PC-3 (cell line): ENCODE measurements at regions not wholly inside any gene's neighbourhood (a gene's known extent, or its start where the extent isn't known, plus 50 kb on each side); places are given as distances from the start of the nearest gene placed in this dataset.

Source experiments
- ATAC-seq: fragments of 200-7000 bp; cut with Tn5 transposase; 2 replicates; pipeline ENCODE4 v1.9.1; 2020; ENCODE audit warnings: mild to moderate bottlenecking, moderate library complexity
- BruUV-seq: library from RNA; stranded (reverse); fragments of 400-500 nt; replicated peaks from 2 replicates; lab custom pipeline; 2021; lab: Mats Ljungman, UMichigan
- CTCF ChIA-PET: fragments of 300-600 bp; sonication (Branson Sonifier 250); formaldehyde crosslinking; loops from one replicate; lab custom pipeline; 2022; ENCODE audit warnings: antibody characterized with exemption; lab: Charles Lee
- POLR2A ChIA-PET: fragments of 300-600 bp; sonication (Branson Sonifier 250); formaldehyde crosslinking; loops from one replicate; lab custom pipeline; 2022; ENCODE audit warnings: antibody characterized with exemption; ENCODE audit not compliant: unreplicated experiment; lab: Charles Lee
- DNase-seq: peaks from one replicate; pipeline ENCODE4 v3.0.0-alpha.2; 2015
- H2AFZ ChIP-seq: fragments of 300-600 bp; sonication (generic); 2 replicates; pipeline ENCODE4 v1.6.0; 2016; ENCODE audit warnings: antibody characterized with exemption, low read length
- H3F3A ChIP-seq: fragments of 300-600 bp; sonication (generic); one replicate; pipeline ENCODE4 v1.6.0; 2017; ENCODE audit warnings: antibody characterized with exemption, low read length, control low read depth, mild to moderate bottlenecking; ENCODE audit not compliant: unreplicated experiment
- H3K27ac ChIP-seq: fragments of 300-600 bp; sonication (generic); 2 replicates; pipeline ENCODE4 v1.5.1; 2016; ENCODE audit warnings: mild to moderate bottlenecking, low read length
- H3K27me3 ChIP-seq: fragments of 300-600 bp; sonication (generic); 2 replicates; pipeline ENCODE4 v1.6.1; 2016; ENCODE audit warnings: low read length, mixed read lengths
- H3K36me3 ChIP-seq: fragments of 300-600 bp; sonication (generic); 2 replicates; pipeline ENCODE4 v1.6.1; 2016; ENCODE audit warnings: low read depth, mixed run types, low read length, mixed read lengths
- H3K4me1 ChIP-seq: fragments of 300-600 bp; sonication (generic); 2 replicates; pipeline ENCODE4 v1.5.1; 2016; ENCODE audit warnings: low read length; ENCODE audit not compliant: insufficient read depth
- H3K4me2 ChIP-seq: fragments of 300-600 bp; sonication (generic); 2 replicates; pipeline ENCODE4 v1.6.0; 2016; ENCODE audit warnings: low read length
- H3K4me3 ChIP-seq: fragments of 300-600 bp; sonication (generic); 2 replicates; pipeline ENCODE4 v1.5.1; 2016; ENCODE audit warnings: mild to moderate bottlenecking, low read length, mixed read lengths
- H3K79me2 ChIP-seq: fragments of 300-600 bp; sonication (generic); 2 replicates; pipeline ENCODE4 v1.6.1; 2017; ENCODE audit warnings: low read length, mixed read lengths
- H3K9ac ChIP-seq: fragments of 300-600 bp; sonication (generic); 2 replicates; pipeline ENCODE4 v1.6.0; 2016; ENCODE audit warnings: mild to moderate bottlenecking, low read length
- H3K9me2 ChIP-seq: fragments of 300-600 bp; sonication (generic); replicated peaks from 2 replicates; pipeline ENCODE4 v1.6.1; 2016; ENCODE audit warnings: mixed run types, low read length, mixed read lengths
- H3K9me3 ChIP-seq: fragments of 300-600 bp; sonication (generic); 2 replicates; pipeline ENCODE4 v1.6.1; 2016; ENCODE audit warnings: low read length, mixed read lengths
- H4K20me1 ChIP-seq: fragments of 300-600 bp; sonication (generic); 2 replicates; pipeline ENCODE4 v1.6.1; 2016; ENCODE audit warnings: low read length, mixed read lengths
- EZH2 ChIP-seq: fragments of 300-600 bp; sonication (generic); IDR thresholded peaks from one replicate; pipeline ENCODE4 v1.6.1; 2017; ENCODE audit warnings: antibody characterized with exemption, mild to moderate bottlenecking, low read length; ENCODE audit not compliant: unreplicated experiment
- EZH2phosphoT487 ChIP-seq: fragments of 300-600 bp; sonication (generic); IDR thresholded peaks from 2 replicates; pipeline ENCODE4 v1.6.1; 2018; ENCODE audit warnings: mild to moderate bottlenecking, antibody characterized with exemption, low read length, borderline replicate concordance
- intact Hi-C: fragments of 100-400 bp; cut with micrococcal nuclease; formaldehyde crosslinking; loops from 2 replicates; pipeline ENCODE4 v1.9.0; 2023
- TF ChIP-seq, protein P1 (sequence below): fragments of 300-600 bp; sonication (generic); conservative IDR thresholded peaks from 2 replicates; pipeline ENCODE4 v1.5.1; 2017; ENCODE audit warnings: antibody characterized with exemption, low read depth, mild to moderate bottlenecking, low read length

DNA sequence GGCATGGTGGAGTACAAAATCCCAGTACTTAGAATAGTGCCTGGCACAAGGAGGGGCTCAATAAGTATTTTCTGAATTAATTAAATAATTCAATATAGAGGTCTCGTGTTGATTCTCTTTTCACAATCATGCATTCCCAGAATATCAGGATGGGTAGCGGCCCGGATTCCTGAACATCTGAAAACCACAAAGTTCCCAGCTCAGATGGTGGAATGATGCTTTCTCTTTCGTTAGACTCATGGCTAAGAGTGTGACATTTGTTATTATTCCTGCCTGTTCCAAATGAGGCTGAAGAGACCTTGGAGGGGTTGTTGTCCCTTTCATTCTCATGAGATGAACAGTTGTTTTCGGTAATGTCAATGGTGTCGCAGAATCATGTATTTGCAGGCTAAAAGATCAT is 95.4 kb upstream of the LIFR start:
- BruUV-seq = no TSS peak
- no peak for DNase-seq
- no peaks in the 10 kb centered on the region for H3K36me3 ChIP-seq
- H3K79me2 ChIP-seq = no peaks in the 10 kb centered on the region
- no peak overlapping the region for H3K9ac ChIP-seq
- no peaks in the 10 kb centered on the region for H4K20me1 ChIP-seq
- no peak for ATAC-seq
- H3K9me2 ChIP-seq = 0 out of 2 replicates have a peak, but pooled peaks cover 3% of the 10 kb centered on the region
- TF ChIP-seq EZH2 (no peak), EZH2phosphoT487 (no peak)
- TF ChIP-seq, protein P1, sequence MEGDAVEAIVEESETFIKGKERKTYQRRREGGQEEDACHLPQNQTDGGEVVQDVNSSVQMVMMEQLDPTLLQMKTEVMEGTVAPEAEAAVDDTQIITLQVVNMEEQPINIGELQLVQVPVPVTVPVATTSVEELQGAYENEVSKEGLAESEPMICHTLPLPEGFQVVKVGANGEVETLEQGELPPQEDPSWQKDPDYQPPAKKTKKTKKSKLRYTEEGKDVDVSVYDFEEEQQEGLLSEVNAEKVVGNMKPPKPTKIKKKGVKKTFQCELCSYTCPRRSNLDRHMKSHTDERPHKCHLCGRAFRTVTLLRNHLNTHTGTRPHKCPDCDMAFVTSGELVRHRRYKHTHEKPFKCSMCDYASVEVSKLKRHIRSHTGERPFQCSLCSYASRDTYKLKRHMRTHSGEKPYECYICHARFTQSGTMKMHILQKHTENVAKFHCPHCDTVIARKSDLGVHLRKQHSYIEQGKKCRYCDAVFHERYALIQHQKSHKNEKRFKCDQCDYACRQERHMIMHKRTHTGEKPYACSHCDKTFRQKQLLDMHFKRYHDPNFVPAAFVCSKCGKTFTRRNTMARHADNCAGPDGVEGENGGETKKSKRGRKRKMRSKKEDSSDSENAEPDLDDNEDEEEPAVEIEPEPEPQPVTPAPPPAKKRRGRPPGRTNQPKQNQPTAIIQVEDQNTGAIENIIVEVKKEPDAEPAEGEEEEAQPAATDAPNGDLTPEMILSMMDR = no peak
- ChIA-PET POLR2A (interaction anchor here (0.7 kb wide), 1 partner anchor 1826 kb away, joined by 7 read pairs; no protein-coding TSS in a partner anchor), CTCF (no interaction called here)
- H2AFZ ChIP-seq = no peak overlapping the region
- no peaks in the 10 kb centered on the region for H3K27me3 ChIP-seq
- intact Hi-C loops = loop anchor here (2.0 kb wide), 1 partner anchor 269 kb away; no protein-coding TSS in a partner anchor
- no peaks in the 10 kb centered on the region for H3K9me3 ChIP-seq
- peak overlapping the region; percentile 85 for H3K4me2 ChIP-seq
- no peak overlapping the region for H3K4me3 ChIP-seq
- no peak overlapping the region for H3K27ac ChIP-seq
- H3F3A ChIP-seq = no peaks in the 10 kb centered on the region
- peaks cover 16% of the 10 kb centered on the region for H3K4me1 ChIP-seq

DNA sequence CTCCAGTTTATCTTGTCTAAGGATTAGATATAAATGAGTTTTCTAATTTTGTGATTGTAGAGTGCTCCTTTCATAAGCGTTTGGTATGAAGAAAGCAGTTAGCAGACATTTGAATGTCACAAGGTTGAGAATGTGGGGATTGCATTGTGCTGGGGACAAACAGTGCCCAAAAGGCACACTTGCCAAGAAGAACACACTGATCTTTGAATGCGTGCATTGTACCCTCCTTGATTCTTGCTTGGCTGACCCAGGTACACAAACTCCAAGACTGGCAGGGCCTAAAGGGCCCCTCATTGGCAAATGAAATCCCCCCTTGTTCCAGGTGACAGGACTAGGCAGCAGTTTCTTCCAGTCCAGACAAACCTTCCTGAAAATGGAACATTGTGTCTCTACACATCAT is 96.9 kb upstream of the LIFR start:
- TF ChIP-seq, protein P1 = no peak
- TF ChIP-seq EZH2phosphoT487 = no peak
- no peak for TF ChIP-seq EZH2
- H3F3A ChIP-seq = no peaks in the 10 kb centered on the region
- no peak overlapping the region for H3K4me2 ChIP-seq
- H3K4me3 ChIP-seq = no peak overlapping the region
- ChIA-PET POLR2A (no interaction called here), CTCF (no interaction called here)
- H3K4me1 ChIP-seq = peaks cover 16% of the 10 kb centered on the region
- no peaks in the 10 kb centered on the region for H4K20me1 ChIP-seq
- no peaks in the 10 kb centered on the region for H3K27me3 ChIP-seq
- H3K9ac ChIP-seq = no peak overlapping the region
- ATAC-seq = no peak
- no peak overlapping the region for H2AFZ ChIP-seq
- no peaks in the 10 kb centered on the region for H3K36me3 ChIP-seq
- no TSS peak for BruUV-seq
- DNase-seq = no peak
- H3K9me2 ChIP-seq = no peaks in the 10 kb centered on the region
- H3K27ac ChIP-seq = no peak overlapping the region
- H3K79me2 ChIP-seq = no peaks in the 10 kb centered on the region
- intact Hi-C loops = no loop called here
- no peaks in the 10 kb centered on the region for H3K9me3 ChIP-seq

DNA sequence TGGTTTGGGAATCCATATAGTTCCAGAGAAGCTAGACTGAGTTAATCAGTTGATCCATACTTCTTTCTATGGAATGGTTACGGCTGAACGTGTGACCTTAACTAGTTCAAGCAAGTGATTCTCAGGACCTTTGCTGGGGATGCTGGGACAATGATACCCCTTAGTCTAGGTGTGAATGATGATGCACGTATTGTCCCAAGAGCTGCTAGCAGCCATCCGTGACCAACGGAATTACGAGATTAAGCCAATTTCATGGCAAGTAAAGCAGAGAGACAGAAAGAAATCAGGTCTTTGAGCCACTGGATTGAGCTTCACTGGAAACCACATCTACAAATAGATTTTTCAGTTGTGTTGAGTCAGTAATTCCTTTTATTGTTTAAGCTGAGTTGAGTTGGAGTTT is 99.2 kb upstream of the LIFR start:
- Histone ChIP-seq H3K36me3 (no peaks in the 10 kb centered on the region), H3F3A (no peaks in the 10 kb centered on the region), H4K20me1 (no peaks in the 10 kb centered on the region), H2AFZ (no peak overlapping the region), H3K4me1 (peaks cover 19% of the 10 kb centered on the region), H3K79me2 (no peaks in the 10 kb centered on the region), H3K4me3 (no peak overlapping the region), H3K27ac (no peak overlapping the region), H3K27me3 (no peaks in the 10 kb centered on the region), H3K9me3 (no peaks in the 10 kb centered on the region), H3K9ac (no peak overlapping the region), H3K9me2 (no peaks in the 10 kb centered on the region), H3K4me2 (no peak overlapping the region)
- TF ChIP-seq EZH2 = no peak
- no peak for TF ChIP-seq EZH2phosphoT487
- TF ChIP-seq, protein P1 = no peak
- CTCF ChIA-PET = no interaction called here
- no TSS peak for BruUV-seq
- DNase-seq = no peak
- intact Hi-C loops = no loop called here
- POLR2A ChIA-PET = no interaction called here
- ATAC-seq = no peak
